ENCODE measurements at regions not wholly inside any gene's neighbourhood (a gene's known extent, or its start where the extent isn't known, plus 50 kb on each side); places are given as distances from the start of the nearest gene placed in this dataset.

DNA sequence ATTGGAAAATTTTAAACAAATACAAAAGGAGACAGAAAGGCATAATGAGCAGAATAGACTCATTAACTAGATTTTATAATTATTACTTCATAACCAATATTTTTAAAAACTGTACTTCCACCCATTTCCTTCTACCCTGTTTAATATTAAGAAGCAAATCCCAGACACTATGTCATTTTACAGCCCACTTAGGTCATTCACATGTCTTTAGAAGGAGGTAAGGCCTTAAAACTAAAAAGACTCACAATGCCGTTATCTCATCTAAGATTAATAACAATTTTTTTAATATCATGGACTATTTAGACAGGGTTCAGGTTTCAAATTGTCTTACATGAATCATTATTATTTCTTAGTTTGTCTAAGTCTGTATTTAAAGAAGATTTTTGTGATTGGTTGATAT, 217.2 kb downstream of the NFKBIZ start:
- Mint-ChIP-seq H3K27me3 (no peaks in the 10 kb centered on the region), H3K36me3 (ENCODE audit: low read depth) (no peaks in the 10 kb centered on the region), H3K9me3 (ENCODE audit: low read depth) (no peaks in the 10 kb centered on the region), H3K4me3 (no peak overlapping the region), H3K4me1 (peaks cover 23% of the 10 kb centered on the region), H3K27ac (no peak overlapping the region)
- intact Hi-C loops (cut with DNase I, micrococcal nuclease), result no loop called here
- no peak for ATAC-seq
- POLR2A ChIA-PET, result no interaction called here
- CTCF ChIA-PET, result no interaction called here
- no peak for DNase-seq

DNA sequence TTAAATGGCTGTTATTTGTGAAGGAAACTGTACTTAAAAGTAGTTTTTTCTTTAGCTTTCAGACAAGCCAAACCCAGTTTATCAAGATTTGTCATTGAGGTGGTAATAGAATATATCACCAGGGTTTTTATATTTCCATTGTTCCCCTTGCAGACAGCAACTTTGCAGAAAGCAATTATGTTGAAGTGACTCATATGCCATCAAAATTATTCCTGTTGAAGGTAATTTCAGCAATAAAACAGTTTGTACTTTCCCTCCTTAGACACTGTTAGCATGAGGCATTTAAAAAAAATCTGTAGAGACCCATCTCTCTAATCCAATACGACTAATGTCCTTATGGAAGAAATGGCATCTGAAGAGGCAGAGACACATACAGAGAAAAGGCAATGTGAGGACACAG, 219.0 kb downstream of the NFKBIZ start:
- Mint-ChIP-seq H3K9me3 (ENCODE audit: low read depth) (no peaks in the 10 kb centered on the region), H3K27ac (no peak overlapping the region), H3K4me3 (no peak overlapping the region), H3K4me1 (peaks cover 23% of the 10 kb centered on the region), H3K36me3 (ENCODE audit: low read depth) (no peaks in the 10 kb centered on the region), H3K27me3 (no peaks in the 10 kb centered on the region)
- ATAC-seq, result no peak
- ChIA-PET CTCF (no interaction called here), POLR2A (no interaction called here)
- no peak for DNase-seq
- intact Hi-C loops (cut with DNase I, micrococcal nuclease), result loop anchor here in 1 of 2 experiments (2.0 kb wide), 1 partner anchor 24 kb away; no protein-coding TSS in a partner anchor

DNA sequence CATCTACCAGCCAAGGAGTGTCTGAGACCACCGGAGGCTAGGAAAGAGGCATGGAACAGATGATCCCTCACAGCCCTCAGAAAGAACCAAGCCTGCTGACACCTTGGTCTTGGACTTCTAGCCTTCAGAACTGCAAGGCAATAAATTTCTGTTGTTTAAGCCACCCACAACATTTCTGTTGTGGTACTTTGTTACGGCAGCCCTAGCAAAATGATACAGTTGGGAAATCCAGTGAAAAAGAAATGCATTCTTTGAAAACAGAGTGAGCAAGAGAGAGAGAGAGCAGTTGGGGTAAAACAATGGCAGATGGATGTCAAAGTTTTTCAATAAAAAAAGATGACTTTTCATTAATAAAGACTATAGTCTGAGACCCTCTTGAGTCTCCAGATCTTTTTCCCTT, 219.4 kb downstream of the NFKBIZ start:
- Mint-ChIP-seq H3K9me3 (ENCODE audit: low read depth) (no peaks in the 10 kb centered on the region), H3K4me3 (no peak overlapping the region), H3K4me1 (peaks cover 23% of the 10 kb centered on the region), H3K27ac (no peak overlapping the region), H3K36me3 (ENCODE audit: low read depth) (no peaks in the 10 kb centered on the region), H3K27me3 (no peaks in the 10 kb centered on the region)
- no peak for ATAC-seq
- no peak for DNase-seq
- ChIA-PET POLR2A (no interaction called here), CTCF (no interaction called here)
- intact Hi-C loops (cut with DNase I, micrococcal nuclease), result loop anchor here in 1 of 2 experiments (2.0 kb wide), 1 partner anchor 24 kb away; no protein-coding TSS in a partner anchor

DNA sequence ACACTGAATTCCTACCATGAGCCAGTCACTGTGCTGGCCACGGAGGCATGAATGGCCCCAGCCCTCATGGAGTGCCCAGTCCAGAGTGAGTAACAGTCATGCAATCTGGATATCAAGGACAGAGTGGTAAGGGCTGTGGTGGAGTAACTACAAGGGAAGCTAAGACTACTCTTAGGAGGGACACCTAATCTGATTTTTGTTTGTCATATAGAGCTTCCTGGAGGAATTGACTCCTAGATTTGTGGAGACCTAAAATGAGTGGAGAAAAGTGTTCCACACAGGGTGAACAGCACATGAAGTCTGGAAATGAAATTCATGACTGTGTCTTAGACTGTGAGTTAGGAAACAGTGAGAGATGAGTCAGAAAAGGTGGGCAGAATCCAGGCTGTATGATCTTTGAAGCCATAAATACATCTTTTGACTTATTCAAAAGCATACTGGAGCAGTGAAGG, 219.9 kb downstream of the NFKBIZ start:
- DNase-seq, result no peak
- peak; percentile 95 for ATAC-seq
- intact Hi-C loops (cut with DNase I, micrococcal nuclease), result loop anchor here in 1 of 2 experiments (2.0 kb wide), 1 partner anchor 24 kb away; no protein-coding TSS in a partner anchor
- H3K27me3 Mint-ChIP-seq, result no peaks in the 10 kb centered on the region
- H3K36me3 Mint-ChIP-seq (ENCODE audit: low read depth), result no peaks in the 10 kb centered on the region
- H3K9me3 Mint-ChIP-seq (ENCODE audit: low read depth), result no peaks in the 10 kb centered on the region
- H3K4me1 Mint-ChIP-seq, result peaks cover 23% of the 10 kb centered on the region
- H3K27ac Mint-ChIP-seq, result no peak overlapping the region
- ChIA-PET POLR2A (no interaction called here), CTCF (interaction anchor here (0.6 kb wide), 1 partner anchor 11 kb away, joined by 4 read pairs; no protein-coding TSS in a partner anchor)
- H3K4me3 Mint-ChIP-seq, result no peak overlapping the region

DNA sequence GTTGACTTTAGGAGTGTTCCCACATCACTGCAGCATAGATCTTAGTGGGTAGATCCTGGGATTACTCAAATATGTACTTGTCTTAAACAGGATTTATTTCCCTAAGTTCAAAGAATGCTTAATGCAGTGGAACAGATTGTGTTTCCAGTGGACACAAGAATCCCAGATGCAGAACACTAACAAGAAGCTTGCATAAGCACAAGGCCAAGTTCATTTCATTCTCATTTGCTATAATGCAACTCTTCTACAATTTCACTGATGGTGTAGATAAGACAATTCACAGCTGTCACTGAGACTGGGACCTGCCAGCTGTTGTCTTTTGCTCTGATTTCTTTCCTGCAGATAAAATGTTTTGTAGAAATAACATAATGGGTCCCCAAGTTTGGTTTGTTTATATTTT, 225.6 kb downstream of the NFKBIZ start:
- POLR2A ChIA-PET, result no interaction called here
- peaks cover 1% of the 10 kb centered on the region for H3K36me3 Mint-ChIP-seq (ENCODE audit: low read depth)
- H3K27ac Mint-ChIP-seq, result no peak overlapping the region
- ATAC-seq (no peak), DNase-seq (no peak)
- peaks cover 20% of the 10 kb centered on the region for H3K4me1 Mint-ChIP-seq
- no peak overlapping the region for H3K4me3 Mint-ChIP-seq
- no peaks in the 10 kb centered on the region for H3K27me3 Mint-ChIP-seq
- peaks cover 7% of the 10 kb centered on the region for H3K9me3 Mint-ChIP-seq (ENCODE audit: low read depth)
- CTCF ChIA-PET, result no interaction called here
- intact Hi-C loops (cut with DNase I, micrococcal nuclease), result no loop called here

DNA sequence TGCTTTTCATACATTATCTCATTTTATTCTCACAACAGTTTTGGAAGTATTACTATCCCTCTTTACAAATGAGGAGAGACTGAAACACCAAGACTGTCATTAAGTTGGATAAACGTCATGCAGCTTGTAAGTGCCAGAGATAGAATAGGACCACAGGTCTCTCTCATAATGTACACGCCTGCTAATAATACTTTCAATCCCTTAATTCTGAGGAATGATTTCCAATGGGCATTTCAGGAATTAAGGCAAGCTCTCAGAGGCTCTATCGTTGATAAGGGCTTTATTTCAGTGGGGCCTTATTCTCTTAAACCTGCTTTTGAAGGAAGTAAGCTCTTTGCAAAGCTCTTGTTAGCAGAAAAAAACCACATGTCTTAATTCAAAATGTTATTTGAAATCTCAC, 229.1 kb downstream of the NFKBIZ start:
- no peak for ATAC-seq
- ChIA-PET POLR2A (no interaction called here), CTCF (interaction anchor here (0.7 to 1.7 kb wide), 3 partner anchors 10 to 18 kb away, joined by 3 to 4 read pairs (median 3); no protein-coding TSS in a partner anchor)
- intact Hi-C loops (cut with DNase I, micrococcal nuclease), result no loop called here
- Mint-ChIP-seq H3K27ac (peak overlapping the region; percentile 85), H3K27me3 (peaks cover 3% of the 10 kb centered on the region), H3K36me3 (ENCODE audit: low read depth) (peaks cover 4% of the 10 kb centered on the region), H3K9me3 (ENCODE audit: low read depth) (peaks cover 7% of the 10 kb centered on the region), H3K4me1 (peaks cover 36% of the 10 kb centered on the region), H3K4me3 (no peak overlapping the region)
- no peak for DNase-seq

DNA sequence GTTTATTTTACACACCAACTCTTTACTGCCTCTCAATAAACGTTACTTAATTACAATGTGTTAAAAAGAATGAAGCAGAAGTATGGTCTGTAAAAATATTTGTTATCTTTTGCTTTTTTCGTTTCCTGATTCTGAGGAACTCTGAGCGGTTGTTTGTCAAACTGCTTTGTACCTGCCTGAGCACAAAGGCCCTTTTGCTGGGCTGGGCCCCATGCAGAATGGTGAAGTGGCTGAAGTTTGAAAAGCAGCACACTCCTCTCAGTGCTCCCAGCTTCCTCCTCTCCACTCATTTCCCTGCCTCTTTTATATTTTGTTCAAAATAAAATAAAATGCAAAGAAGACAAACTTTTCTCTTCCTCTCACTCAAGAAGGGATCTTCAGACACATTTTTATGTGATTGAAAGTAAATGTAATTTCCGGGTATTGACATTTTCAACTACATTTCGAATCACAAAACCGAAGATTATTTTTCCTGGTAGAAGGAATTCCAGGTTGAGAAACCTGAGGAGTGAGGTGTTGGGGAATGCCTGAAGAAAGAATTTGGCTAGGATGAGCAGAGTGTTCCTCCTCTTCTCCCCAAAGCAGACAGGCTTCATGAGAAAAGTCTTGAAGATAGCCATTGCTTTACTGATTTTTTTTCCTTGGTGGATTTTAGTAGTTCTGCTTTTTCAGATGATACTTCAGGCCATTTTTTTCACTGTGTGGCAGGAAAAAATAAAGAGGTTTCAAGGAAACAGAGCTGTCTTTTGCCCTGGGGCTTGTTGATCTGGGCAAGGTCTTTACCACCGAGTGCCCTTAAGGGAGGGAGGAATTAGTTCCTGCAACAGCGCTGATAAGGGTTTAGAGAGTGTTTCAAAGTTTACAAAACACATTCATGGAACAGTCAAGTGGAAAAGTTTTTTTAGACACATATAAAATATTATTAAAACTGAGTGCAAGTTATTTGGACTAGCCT, 229.8 kb downstream of the NFKBIZ start:
- Mint-ChIP-seq H3K36me3 (ENCODE audit: low read depth) (peaks cover 4% of the 10 kb centered on the region), H3K27me3 (peaks cover 4% of the 10 kb centered on the region), H3K9me3 (ENCODE audit: low read depth) (peaks cover 7% of the 10 kb centered on the region), H3K27ac (peak overlapping the region; percentile 85), H3K4me1 (peaks cover 38% of the 10 kb centered on the region), H3K4me3 (peak overlapping the region; percentile 9)
- POLR2A ChIA-PET, result interaction anchor here (0.7 kb wide), 2 partner anchors 19 to 358 kb away, joined by 3 to 4 read pairs; no protein-coding TSS in a partner anchor
- DNase-seq (no peak), ATAC-seq (peak; percentile 35)
- intact Hi-C loops (cut with DNase I, micrococcal nuclease), result no loop called here
- CTCF ChIA-PET, result interaction anchor here (0.5 to 2.0 kb wide), 7 partner anchors 9 to 549 kb away, joined by 3 to 4 read pairs (median 4); no protein-coding TSS in a partner anchor

DNA sequence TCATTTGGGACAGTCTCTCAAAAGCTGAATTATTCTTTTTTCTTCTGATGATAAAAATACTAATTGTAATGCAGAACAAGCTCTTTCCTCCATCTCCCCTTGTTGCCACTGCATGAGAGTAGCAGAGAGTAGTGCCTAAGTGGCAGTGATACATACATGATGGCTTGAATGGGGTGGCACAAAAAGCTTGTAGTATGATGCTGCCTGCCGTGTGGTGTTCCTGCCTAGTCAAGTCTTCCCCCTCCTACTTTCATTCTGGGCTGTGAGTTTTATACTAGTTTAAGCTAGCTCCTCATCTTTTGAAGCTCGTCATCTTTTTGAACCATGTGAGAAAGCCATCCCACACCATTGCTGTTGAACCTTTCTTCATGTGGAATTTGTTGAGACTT, 230.5 kb downstream of the NFKBIZ start:
- Mint-ChIP-seq H3K9me3 (ENCODE audit: low read depth) (peaks cover 7% of the 10 kb centered on the region), H3K27ac (peak overlapping the region; percentile 66), H3K4me1 (peaks cover 42% of the 10 kb centered on the region), H3K36me3 (ENCODE audit: low read depth) (peaks cover 4% of the 10 kb centered on the region), H3K4me3 (no peak overlapping the region), H3K27me3 (peaks cover 5% of the 10 kb centered on the region)
- intact Hi-C loops (cut with DNase I, micrococcal nuclease), result no loop called here
- DNase-seq (peak; percentile 39), ATAC-seq (peak; percentile 92)
- POLR2A ChIA-PET, result interaction anchor here (0.6 to 0.7 kb wide), 3 partner anchors 18 to 401 kb away, joined by 3 to 6 read pairs (median 4); no protein-coding TSS in a partner anchor
- CTCF ChIA-PET, result interaction anchor here (0.5 to 2.0 kb wide), 6 partner anchors 9 to 550 kb away, joined by 3 to 5 read pairs (median 4); no protein-coding TSS in a partner anchor

DNA sequence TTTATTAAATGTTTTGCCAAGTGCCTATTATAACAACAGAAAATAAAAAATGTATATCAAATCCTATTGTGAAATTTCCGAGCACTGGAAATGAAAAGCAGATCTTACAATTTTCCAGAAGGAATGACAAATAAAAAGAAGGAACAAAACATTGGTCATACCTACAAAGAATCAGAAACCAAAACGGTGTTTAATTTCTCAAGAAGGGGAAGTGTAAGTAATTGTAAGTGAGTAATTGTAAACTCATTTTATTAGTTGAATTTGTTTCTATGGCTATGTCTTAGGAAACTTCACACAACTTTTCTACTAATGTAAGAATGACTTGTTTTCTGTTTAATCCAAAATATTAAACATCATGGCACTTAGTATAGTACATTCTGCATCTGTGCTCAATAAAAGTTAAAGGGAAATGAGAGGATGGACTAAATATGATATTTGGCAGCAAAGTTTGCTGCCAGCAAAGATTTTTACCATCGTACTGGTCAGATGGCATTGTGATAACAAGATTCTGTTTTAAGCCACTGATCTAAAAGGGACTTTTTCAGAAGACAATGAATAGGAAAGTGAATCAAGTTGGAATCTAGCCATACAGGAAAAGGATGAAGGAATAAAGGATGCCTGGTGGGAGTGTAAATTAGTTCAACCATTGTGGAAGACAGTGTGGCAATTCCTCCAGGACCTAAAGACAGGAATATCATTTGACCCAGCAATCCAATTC, 232.4 kb downstream of the NFKBIZ start:
- no peak for ATAC-seq
- Mint-ChIP-seq H3K9me3 (ENCODE audit: low read depth) (peaks cover 3% of the 10 kb centered on the region), H3K27me3 (peaks cover 5% of the 10 kb centered on the region), H3K4me3 (no peak overlapping the region), H3K27ac (no peak overlapping the region), H3K36me3 (ENCODE audit: low read depth) (peaks cover 4% of the 10 kb centered on the region), H3K4me1 (peaks cover 57% of the 10 kb centered on the region)
- no peak for DNase-seq
- ChIA-PET CTCF (no interaction called here), POLR2A (no interaction called here)
- intact Hi-C loops (cut with DNase I, micrococcal nuclease), result no loop called here

DNA sequence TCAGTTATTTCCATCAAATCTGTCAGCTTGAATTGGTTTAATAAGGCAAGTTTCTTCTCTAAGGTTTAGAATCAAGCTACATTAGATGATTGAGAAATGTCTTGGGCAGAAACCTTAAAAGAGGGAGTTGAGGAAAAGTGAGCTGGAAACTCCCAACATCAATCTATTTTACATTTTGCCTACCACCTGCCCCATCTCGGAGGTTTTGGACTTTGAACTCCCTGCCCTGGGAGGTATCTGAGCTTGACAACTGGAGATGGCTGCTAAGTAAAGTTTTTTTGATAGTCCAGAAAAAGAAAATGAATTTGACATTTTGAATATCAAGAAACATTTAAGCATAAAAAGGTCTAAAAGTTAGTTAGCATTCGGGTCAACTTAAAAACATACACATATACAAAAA, 234.2 kb downstream of the NFKBIZ start:
- Mint-ChIP-seq H3K9me3 (ENCODE audit: low read depth) (no peaks in the 10 kb centered on the region), H3K27ac (no peak overlapping the region), H3K36me3 (ENCODE audit: low read depth) (peaks cover 3% of the 10 kb centered on the region), H3K27me3 (peaks cover 5% of the 10 kb centered on the region), H3K4me1 (peaks cover 51% of the 10 kb centered on the region), H3K4me3 (no peak overlapping the region)
- ATAC-seq (no peak), DNase-seq (no peak)
- intact Hi-C loops (cut with DNase I, micrococcal nuclease), result no loop called here
- POLR2A ChIA-PET, result no interaction called here
- CTCF ChIA-PET, result interaction anchor here (0.8 to 1.1 kb wide), 3 partner anchors 23 to 274 kb away, joined by 3 read pairs; no protein-coding TSS in a partner anchor

DNA sequence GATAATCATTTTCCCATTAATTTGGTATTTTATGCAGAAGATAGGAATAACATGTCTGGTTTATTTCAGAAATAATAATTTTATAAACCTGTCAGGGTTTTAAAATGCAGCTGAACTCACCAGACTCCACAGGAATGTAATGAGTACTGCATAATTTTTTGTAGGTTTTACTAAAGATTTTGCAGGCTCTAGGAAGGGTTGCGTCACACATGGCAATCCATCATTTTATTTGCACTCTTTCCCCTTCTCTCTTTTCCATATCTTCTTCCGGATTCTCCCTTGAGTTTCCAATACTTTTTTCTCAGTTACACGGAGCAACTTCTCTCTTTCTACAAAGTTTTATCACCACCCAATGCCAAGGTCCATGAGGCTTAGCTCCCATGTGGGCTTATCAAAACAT, 234.7 kb downstream of the NFKBIZ start:
- DNase-seq, result no peak
- no peak for ATAC-seq
- no peak overlapping the region for H3K4me3 Mint-ChIP-seq
- peaks cover 5% of the 10 kb centered on the region for H3K27me3 Mint-ChIP-seq
- POLR2A ChIA-PET, result no interaction called here
- CTCF ChIA-PET, result interaction anchor here (1.1 to 1.3 kb wide), 2 partner anchors 24 to 274 kb away, joined by 3 read pairs; no protein-coding TSS in a partner anchor
- H3K36me3 Mint-ChIP-seq (ENCODE audit: low read depth), result peaks cover 3% of the 10 kb centered on the region
- no peak overlapping the region for H3K27ac Mint-ChIP-seq
- no peaks in the 10 kb centered on the region for H3K9me3 Mint-ChIP-seq (ENCODE audit: low read depth)
- intact Hi-C loops (cut with DNase I, micrococcal nuclease), result loop anchor here (2.0 kb wide), 4 partner anchors 31 to 233 kb away; no protein-coding TSS in a partner anchor
- peaks cover 46% of the 10 kb centered on the region for H3K4me1 Mint-ChIP-seq
